NCI-H524 (cell line): ENCODE measurements at regions not wholly inside any gene's neighbourhood (a gene's known extent, or its start where the extent isn't known, plus 50 kb on each side); places are given as distances from the start of the nearest gene placed in this dataset.

Source experiments
- DNase-seq, 2 experiments: peaks; one replicate each; lab custom pipeline; 2025; lab: John Stamatoyannopoulos, UW

GRCh38 chr1:173128742-173129141, 78.0 kb upstream of the TNFSF18 start:
- DNase-seq: no peak

- DNase-seq: no peak
Observed at GRCh38 chr1:173127369-173128307, 76.9 kb upstream of the TNFSF18 start.

DNA sequence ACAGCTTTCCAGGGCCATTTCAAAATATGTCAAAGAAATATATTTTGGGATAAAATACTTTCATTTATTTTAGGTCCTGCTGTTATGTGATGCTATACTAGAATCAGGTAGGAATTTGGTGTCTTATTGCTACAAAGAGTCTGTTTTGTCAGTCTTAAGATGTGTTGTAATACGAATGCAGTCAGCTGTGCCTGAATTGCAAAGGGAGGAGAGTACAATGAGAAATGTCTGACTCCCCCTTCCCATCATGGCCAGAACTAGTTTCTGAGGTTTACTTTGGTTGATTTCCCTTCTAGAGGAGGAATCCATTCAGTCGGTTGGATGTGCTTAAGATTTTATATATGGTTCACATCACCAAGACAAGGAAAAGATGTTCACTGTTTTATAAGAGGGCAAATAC, 75.7 kb upstream of the TNFSF18 start:
- DNase-seq: no peak

- DNase-seq: peak in 1 of 2 experiments; percentile 26
Observed at GRCh38 chr1:173122958-173123852, 72.5 kb upstream of the TNFSF18 start.

DNA sequence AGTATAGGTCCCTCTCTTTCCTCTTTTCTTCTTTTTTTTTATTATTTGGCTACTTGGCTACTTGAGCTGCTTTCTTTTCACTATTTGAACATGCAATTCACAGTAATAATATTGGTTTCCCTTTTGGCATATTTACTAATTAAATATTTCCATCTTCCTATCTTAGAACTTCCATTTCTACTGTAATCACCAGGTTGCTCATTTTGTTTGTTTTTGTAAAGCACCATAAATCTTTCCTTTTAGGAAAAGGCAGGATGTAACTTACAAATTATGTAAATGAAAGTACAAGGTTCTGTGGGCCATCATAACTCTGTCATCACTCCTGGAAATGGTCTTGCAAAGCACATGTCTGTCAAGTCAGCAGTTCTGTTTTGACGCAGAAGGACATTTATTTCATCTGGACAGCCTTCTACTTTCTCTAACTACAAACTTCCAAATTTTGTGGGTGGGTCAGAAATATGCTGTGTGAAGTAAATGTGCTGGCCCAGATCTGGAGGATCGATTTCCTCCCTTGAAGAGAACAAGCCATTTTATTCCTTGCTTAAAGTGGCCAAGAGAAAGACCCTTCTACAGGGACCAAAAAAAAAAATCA, 71.7 kb upstream of the TNFSF18 start:
- no peak for DNase-seq

DNA sequence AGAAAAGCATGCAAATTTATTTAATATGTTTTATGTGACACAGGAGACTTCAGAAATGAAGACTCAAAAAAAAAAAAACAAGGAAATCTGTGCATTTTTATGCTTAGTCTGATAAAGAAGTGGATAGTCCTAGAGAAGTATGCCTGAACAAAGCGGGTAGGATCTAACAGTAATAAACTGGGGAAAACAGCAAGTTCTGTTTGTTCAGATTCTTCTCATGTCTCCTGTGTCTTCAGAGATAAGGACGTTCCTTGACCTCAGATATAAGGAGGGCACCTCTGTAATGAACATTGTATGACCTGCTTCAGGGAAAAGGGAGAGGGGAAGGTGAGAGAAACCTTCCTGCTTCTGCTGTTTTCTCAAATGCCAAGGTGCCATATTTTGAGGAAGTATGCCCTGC, 67.7 kb upstream of the TNFSF18 start:
- DNase-seq: no peak

DNA sequence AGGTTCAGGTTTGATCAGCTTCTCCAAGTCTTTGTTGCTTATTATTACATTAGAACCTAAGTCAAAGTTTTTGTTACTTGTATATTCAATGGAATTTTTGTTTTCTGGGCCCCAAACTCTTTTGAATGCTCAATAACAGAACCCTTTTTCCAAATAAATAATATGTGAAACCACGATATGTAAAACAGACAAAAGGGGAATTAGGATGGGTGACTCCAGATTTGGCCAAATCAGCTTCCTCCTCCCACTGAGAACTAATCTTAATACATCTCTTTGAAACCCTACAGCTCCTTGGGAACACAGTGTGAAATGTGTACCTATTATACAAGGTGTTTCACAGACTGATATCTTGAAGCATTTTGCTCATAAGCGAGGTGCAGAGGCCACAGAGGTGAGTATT, 67.0 kb upstream of the TNFSF18 start:
- no peak for DNase-seq

DNA sequence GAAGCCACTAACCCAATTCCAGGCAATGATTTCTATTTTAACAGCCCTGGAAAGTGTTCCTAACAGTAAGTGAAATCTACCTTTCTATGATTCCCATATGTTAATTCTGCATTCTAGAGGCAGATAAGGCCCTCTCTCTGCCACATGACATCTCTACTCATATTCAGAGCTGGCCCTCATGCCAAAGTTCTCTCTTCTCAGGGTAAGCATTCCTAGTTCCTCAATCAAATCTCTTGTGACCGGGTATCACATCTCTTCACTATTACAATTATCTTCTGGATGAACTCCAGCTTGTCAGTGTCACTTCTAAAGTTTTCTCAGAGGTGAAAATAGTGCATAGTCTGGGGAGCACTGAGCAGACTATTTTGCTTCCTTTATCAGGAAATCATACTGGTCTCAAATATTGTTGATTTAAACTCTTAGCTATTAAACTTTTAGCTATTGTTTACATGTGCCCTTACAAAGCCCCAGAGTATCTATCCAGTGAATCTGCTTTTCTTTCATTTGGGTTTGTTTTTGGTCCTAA, 66.4 kb upstream of the TNFSF18 start:
- DNase-seq: no peak

DNA sequence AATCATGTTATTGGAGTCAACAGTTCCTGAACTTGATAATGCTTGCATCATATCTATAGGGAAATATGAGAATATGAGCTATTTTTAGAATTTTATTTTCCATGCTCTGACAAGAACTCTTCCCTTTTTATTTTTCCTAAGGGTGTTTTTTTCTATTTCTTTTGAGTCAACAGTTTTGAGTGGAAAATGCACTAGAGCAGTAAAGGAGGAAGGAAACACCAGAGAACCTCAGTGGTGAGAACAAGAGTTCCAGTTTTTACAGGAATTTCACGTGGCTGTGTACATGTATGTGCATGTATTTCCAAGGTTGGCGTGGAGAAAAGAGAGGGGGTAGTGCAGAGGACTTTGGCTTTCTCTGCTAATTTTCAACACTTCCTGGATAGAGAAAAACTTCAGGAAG, 63.6 kb upstream of the TNFSF18 start:
- no peak for DNase-seq

GRCh38 chr1:173113015-173113741, 62.4 kb upstream of the TNFSF18 start:
- DNase-seq: no peak

GRCh38 chr1:173112129-173112528, 61.4 kb upstream of the TNFSF18 start:
- no peak for DNase-seq

DNA sequence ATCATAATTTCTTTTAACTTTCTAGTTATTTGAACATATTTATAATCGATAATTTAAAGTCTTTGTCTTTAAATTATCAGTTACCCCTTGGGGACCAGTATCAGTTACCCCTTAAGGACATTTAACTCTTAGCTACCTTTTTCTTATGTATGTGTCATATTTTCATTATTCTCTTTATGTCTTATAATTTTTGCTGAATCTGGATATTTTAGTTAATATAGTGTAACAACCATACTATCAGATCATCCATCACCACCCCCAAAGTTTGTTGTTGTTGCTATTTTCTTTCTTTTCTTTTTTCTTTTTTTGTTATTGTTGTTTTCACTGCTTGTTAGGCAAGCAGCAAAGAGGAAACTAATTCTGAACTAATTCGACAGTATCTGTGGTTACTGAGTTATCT, 57.0 kb upstream of the TNFSF18 start:
- no peak for DNase-seq

DNA sequence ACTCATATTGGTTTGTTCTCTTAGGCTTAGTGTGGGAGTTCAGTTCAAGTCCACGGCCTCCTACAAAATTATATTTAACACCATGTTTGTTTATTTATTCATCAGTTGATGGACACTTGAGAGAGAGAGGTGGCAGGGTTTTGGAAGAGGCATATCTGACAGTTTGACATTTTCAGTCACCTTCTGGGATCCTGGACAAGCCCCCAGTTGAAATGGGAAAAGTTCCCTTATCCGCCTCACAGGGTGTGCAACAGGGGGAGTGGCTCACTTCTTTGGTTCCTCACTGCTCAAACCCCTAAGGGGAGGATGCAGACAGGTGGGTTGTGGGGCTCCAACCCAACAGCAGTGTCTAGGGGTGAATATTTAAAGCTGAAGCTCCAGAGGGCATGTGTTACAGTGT, 52.3 kb upstream of the TNFSF18 start:
- no peak for DNase-seq

DNA sequence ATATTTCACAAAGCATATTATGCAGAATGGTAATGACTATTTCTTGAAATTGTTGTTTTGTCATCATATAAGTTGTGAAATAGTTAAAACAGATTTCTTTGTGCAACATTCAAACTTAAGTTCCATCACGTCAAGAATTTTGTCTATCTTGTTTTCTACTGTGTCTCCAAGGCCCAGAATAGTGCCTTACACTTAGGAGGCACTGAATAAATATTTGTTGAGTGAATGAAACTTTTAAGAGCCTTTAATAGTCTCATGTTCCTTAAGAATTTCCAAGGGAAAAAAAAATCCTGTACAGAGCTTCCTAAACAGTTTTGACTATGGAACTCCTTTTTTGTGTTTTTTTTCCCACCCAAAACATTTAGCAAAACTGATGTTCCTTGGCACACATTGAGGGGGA, 50.8 kb upstream of the TNFSF18 start:
- DNase-seq: no peak

DNA sequence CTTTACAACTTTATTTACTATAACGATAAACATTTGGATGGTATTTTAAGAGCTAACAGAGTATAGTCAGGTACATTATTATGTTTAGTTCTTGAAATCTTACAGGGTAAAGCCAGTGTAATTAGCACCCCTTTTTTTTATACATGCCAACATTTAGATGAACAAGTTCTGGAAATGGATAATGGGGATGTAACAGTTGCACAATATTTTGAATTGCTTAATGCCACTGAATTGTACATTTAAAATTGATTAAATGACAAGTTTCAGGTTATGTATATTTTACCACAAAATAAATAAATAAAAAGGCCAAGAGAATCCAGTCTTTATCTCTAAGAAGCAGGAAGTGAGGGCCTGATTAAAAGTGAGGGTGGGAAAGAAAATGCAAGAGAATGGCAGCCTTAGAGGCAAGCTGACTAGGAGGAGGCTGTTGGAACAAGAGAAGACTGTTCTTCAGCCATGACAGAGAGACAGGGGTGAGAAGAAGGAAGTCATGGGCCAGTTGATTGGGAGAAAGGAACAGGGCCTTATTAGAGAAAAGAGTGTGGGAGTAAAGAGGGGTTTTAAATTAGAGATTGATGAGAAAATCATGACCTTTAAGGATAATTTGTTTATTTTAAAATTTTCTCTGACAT, 49.9 kb upstream of the TNFSF18 start:
- no peak for DNase-seq
